ENCODE measurements at regions not wholly inside any gene's neighbourhood (a gene's known extent, or its start where the extent isn't known, plus 50 kb on each side); places are given as distances from the start of the nearest gene placed in this dataset.

DNA sequence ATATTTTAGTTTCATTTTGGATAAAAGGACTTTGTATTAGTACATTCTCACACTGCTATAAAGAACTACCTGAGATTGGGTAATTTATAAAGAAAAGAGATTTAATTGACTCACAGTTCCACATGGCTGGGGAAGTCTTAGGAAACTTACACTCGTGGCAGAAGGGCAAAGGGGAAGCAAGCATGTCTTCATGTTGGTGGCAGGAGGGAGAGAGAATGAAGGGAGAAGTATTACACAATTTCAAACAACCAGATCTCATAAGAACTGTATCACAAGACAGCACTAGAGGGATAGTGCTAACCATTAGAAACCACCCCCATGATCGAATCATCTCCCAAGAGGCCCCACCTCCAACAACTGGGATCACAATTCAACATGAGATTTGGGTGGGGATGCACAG is 142.9 kb downstream of the USP31 start:
- TF ChIP-seq RCOR1 (IDR thresholded peaks at IDR 0.05; ENCODE audit: low read depth, low read length) (no peak), SREBF2 (IDR thresholded peaks at IDR 0.05) (no peak), MAFK (IDR thresholded peaks at IDR 0.05; ENCODE audit: partially characterized antibody) (no peak), RAD21 (conservative IDR thresholded peaks at IDR 0.05 in 1 of 2, IDR thresholded peaks at IDR 0.05 in 1 of 2) (no peak), POLR2A (IDR thresholded peaks at IDR 0.05; ENCODE audit: low read length) (no peak), JUNB (IDR thresholded peaks at IDR 0.05) (no peak), NR3C1 (IDR thresholded peaks at IDR 0.05) (no peak)
- TF ChIP-seq, protein P1, sequence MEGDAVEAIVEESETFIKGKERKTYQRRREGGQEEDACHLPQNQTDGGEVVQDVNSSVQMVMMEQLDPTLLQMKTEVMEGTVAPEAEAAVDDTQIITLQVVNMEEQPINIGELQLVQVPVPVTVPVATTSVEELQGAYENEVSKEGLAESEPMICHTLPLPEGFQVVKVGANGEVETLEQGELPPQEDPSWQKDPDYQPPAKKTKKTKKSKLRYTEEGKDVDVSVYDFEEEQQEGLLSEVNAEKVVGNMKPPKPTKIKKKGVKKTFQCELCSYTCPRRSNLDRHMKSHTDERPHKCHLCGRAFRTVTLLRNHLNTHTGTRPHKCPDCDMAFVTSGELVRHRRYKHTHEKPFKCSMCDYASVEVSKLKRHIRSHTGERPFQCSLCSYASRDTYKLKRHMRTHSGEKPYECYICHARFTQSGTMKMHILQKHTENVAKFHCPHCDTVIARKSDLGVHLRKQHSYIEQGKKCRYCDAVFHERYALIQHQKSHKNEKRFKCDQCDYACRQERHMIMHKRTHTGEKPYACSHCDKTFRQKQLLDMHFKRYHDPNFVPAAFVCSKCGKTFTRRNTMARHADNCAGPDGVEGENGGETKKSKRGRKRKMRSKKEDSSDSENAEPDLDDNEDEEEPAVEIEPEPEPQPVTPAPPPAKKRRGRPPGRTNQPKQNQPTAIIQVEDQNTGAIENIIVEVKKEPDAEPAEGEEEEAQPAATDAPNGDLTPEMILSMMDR (IDR thresholded peaks at IDR 0.05), result no peak
